ENCODE measurements at regions not wholly inside any gene's neighbourhood (a gene's known extent, or its start where the extent isn't known, plus 50 kb on each side); places are given as distances from the start of the nearest gene placed in this dataset.
"Not testable (repeated sequence)": the region's sequence is repeated elsewhere in the genome, so short reads cannot be mapped to it uniquely, and the experiment has no call there.

- Histone ChIP-seq H3K36me3 (no peaks in the 10 kb centered on the region), H3K4me1 (ENCODE audit: control insufficient read depth in 1 of 2, low read depth in 2 of 2) (no peaks in the 10 kb centered on the region), H3K27ac (no peak overlapping the region), H3K27me3 (replicated peaks; ENCODE audit: insufficient read depth) (no peaks in the 10 kb centered on the region), H3K4me3 (no peak overlapping the region), H3K9me3 (no peaks in the 10 kb centered on the region)
- ATAC-seq (ENCODE audit: insufficient number of reproducible peaks, low FRiP score, low read depth) (no peak), DNase-seq (ENCODE audit: low spot score) (no peak)
- TF ChIP-seq, protein P1, sequence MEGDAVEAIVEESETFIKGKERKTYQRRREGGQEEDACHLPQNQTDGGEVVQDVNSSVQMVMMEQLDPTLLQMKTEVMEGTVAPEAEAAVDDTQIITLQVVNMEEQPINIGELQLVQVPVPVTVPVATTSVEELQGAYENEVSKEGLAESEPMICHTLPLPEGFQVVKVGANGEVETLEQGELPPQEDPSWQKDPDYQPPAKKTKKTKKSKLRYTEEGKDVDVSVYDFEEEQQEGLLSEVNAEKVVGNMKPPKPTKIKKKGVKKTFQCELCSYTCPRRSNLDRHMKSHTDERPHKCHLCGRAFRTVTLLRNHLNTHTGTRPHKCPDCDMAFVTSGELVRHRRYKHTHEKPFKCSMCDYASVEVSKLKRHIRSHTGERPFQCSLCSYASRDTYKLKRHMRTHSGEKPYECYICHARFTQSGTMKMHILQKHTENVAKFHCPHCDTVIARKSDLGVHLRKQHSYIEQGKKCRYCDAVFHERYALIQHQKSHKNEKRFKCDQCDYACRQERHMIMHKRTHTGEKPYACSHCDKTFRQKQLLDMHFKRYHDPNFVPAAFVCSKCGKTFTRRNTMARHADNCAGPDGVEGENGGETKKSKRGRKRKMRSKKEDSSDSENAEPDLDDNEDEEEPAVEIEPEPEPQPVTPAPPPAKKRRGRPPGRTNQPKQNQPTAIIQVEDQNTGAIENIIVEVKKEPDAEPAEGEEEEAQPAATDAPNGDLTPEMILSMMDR (IDR thresholded peaks at IDR 0.05), result no peak
Observed at GRCh38 chr3:145492456-145492855, 668.5 kb downstream of the PLOD2 start.

GRCh38 chr3:145517416-145517815, 643.6 kb downstream of the PLOD2 start:
- H3K27me3 ChIP-seq (replicated peaks; ENCODE audit: insufficient read depth); ATAC-seq (ENCODE audit: insufficient number of reproducible peaks, low FRiP score, low read depth); H3K4me3 ChIP-seq; H3K36me3 ChIP-seq; DNase-seq (ENCODE audit: low spot score); H3K27ac ChIP-seq; H3K4me1 ChIP-seq (ENCODE audit: control insufficient read depth in 1 of 2, low read depth in 2 of 2); H3K9me3 ChIP-seq: not testable (repeated sequence)

- Histone ChIP-seq H3K27ac (no peak overlapping the region), H3K36me3 (no peaks in the 10 kb centered on the region), H3K4me1 (ENCODE audit: control insufficient read depth in 1 of 2, low read depth in 2 of 2) (no peaks in the 10 kb centered on the region), H3K4me3 (no peak overlapping the region), H3K9me3 (no peaks in the 10 kb centered on the region), H3K27me3 (replicated peaks; ENCODE audit: insufficient read depth) (no peaks in the 10 kb centered on the region)
- ATAC-seq (ENCODE audit: insufficient number of reproducible peaks, low FRiP score, low read depth) (no peak), DNase-seq (ENCODE audit: low spot score) (no peak)
- TF ChIP-seq, protein P1 (IDR thresholded peaks at IDR 0.05), result no peak
Observed at GRCh38 chr3:145518639-145519038, 642.3 kb downstream of the PLOD2 start.

- no peaks in the 10 kb centered on the region for H3K9me3 ChIP-seq
- ATAC-seq (ENCODE audit: insufficient number of reproducible peaks, low FRiP score, low read depth) (no peak), DNase-seq (ENCODE audit: low spot score) (no peak)
- H3K36me3 ChIP-seq, result no peaks in the 10 kb centered on the region
- no peaks in the 10 kb centered on the region for H3K4me1 ChIP-seq (ENCODE audit: control insufficient read depth in 1 of 2, low read depth in 2 of 2)
- H3K4me3 ChIP-seq, result no peak overlapping the region
- no peak overlapping the region for H3K27ac ChIP-seq
- TF ChIP-seq, protein P1 (IDR thresholded peaks at IDR 0.05), result no peak
- H3K27me3 ChIP-seq (replicated peaks; ENCODE audit: insufficient read depth), result no peaks in the 10 kb centered on the region
Observed at GRCh38 chr3:145519398-145520047, 641.5 kb downstream of the PLOD2 start.

DNA sequence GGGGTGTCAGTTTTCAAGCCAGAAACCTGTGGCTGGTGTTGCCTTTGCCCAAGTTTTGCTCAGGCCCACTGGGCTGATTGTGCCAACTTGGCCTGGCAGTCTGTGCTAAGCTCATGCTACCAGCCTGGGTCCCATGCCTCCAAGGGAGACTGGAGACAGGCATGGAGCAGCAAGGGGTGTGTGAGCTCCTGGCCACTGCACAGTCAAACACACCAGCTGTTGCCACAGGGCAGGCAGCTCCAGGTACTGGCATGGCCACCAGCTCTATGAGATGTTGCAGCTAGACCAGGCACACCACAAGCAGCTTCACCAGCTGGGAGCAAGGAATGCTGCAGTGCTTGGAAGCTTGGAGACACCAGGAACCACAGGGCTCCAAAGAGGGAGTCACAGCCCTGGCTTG, 638.8 kb downstream of the PLOD2 start:
- Histone ChIP-seq H3K9me3 (no peaks in the 10 kb centered on the region), H3K27ac (no peak overlapping the region), H3K27me3 (replicated peaks; ENCODE audit: insufficient read depth) (no peaks in the 10 kb centered on the region), H3K36me3 (no peaks in the 10 kb centered on the region), H3K4me1 (ENCODE audit: control insufficient read depth in 1 of 2, low read depth in 2 of 2) (no peaks in the 10 kb centered on the region), H3K4me3 (no peak overlapping the region)
- no peak for DNase-seq (ENCODE audit: low spot score)
- TF ChIP-seq, protein P1 (IDR thresholded peaks at IDR 0.05), result no peak
- no peak for ATAC-seq (ENCODE audit: insufficient number of reproducible peaks, low FRiP score, low read depth)
